RWPE2 (cell line): ENCODE measurements at regions not wholly inside any gene's neighbourhood (a gene's known extent, or its start where the extent isn't known, plus 50 kb on each side); places are given as distances from the start of the nearest gene placed in this dataset.

ENCODE experiments used
- ATAC-seq: fragments of 200-7000 bp; cut with Tn5 transposase; 3 replicates; pipeline ENCODE4 v1.9.1; 2021; ENCODE audit warnings: low read depth
- DNase-seq: peaks from one replicate; pipeline ENCODE4 v3.0.0-alpha.2; 2020; ENCODE audit warnings: low spot score
- H3K27ac ChIP-seq: fragments of 450-650 bp; 2 replicates; pipeline ENCODE4 v1.5.1; 2017; ENCODE audit warnings: mild to moderate bottlenecking; ENCODE audit not compliant: poor library complexity, severe bottlenecking
- H3K27me3 ChIP-seq: fragments of 250-450 bp; sonication (Bioruptor Pico); 2 replicates; pipeline ENCODE4 v1.5.1; 2021; ENCODE audit warnings: mild to moderate bottlenecking, moderate library complexity; ENCODE audit not compliant: insufficient read depth, poor library complexity, severe bottlenecking
- H3K36me3 ChIP-seq: fragments of 250-450 bp; sonication (Bioruptor Pico); 2 replicates; pipeline ENCODE4 v1.5.1; 2020; ENCODE audit warnings: low read depth, mild to moderate bottlenecking, moderate library complexity
- H3K4me1 ChIP-seq: fragments of 250-450 bp; sonication (Bioruptor Pico); 2 replicates; pipeline ENCODE4 v1.5.1; 2021; ENCODE audit warnings: mild to moderate bottlenecking, moderate library complexity; ENCODE audit not compliant: insufficient read depth, poor library complexity, severe bottlenecking
- H3K4me3 ChIP-seq: fragments of 250-450 bp; sonication (Bioruptor Pico); 2 replicates; pipeline ENCODE4 v1.5.1; 2021; ENCODE audit warnings: mild to moderate bottlenecking, moderate library complexity; ENCODE audit not compliant: severe bottlenecking
- H3K9me3 ChIP-seq: fragments of 250-450 bp; sonication (Bioruptor Pico); 2 replicates; pipeline ENCODE4 v1.5.1; 2021; ENCODE audit warnings: mild to moderate bottlenecking, moderate library complexity; ENCODE audit not compliant: severe bottlenecking
- CTCF ChIP-seq: fragments of 450-650 bp; IDR thresholded peaks from one replicate; pipeline ENCODE4 v1.5.1; 2017; ENCODE audit warnings: mild to moderate bottlenecking, moderate library complexity; ENCODE audit not compliant: poor library complexity, severe bottlenecking

GRCh38 chr11:81036168-81036870 lies 1595.5 kb upstream of the TENM4 start:
- ATAC-seq (no peak), DNase-seq (no peak)
- TF ChIP-seq CTCF: no peak
- Histone ChIP-seq H3K4me1 (no peaks in the 10 kb centered on the region), H3K9me3 (no peaks in the 10 kb centered on the region), H3K27ac (no peak overlapping the region), H3K4me3 (no peak overlapping the region), H3K36me3 (no peaks in the 10 kb centered on the region), H3K27me3 (no peaks in the 10 kb centered on the region)

- H3K27me3 ChIP-seq: no peaks in the 10 kb centered on the region
- TF ChIP-seq CTCF: no peak
These were observed 1593.1 kb upstream of the TENM4 start for GRCh38 chr11:81033779-81034540.

GRCh38 chr11:81032906-81033305 lies 1592.1 kb upstream of the TENM4 start:
- no peaks in the 10 kb centered on the region for H3K36me3 ChIP-seq
- no peaks in the 10 kb centered on the region for H3K4me1 ChIP-seq
- no peaks in the 10 kb centered on the region for H3K9me3 ChIP-seq
- no peak overlapping the region for H3K4me3 ChIP-seq
- no peaks in the 10 kb centered on the region for H3K27me3 ChIP-seq
- H3K27ac ChIP-seq: no peak overlapping the region
- TF ChIP-seq CTCF: no peak
- ATAC-seq (no peak), DNase-seq (no peak)

More at GRCh38 chr11:81033779-81034540, 1593.1 kb upstream of the TENM4 start:
- H3K4me3 ChIP-seq: no peak overlapping the region
- ATAC-seq: no peak
- no peaks in the 10 kb centered on the region for H3K4me1 ChIP-seq
- no peaks in the 10 kb centered on the region for H3K9me3 ChIP-seq
- no peak for DNase-seq
- H3K27ac ChIP-seq: no peak overlapping the region
- no peaks in the 10 kb centered on the region for H3K36me3 ChIP-seq

- Histone ChIP-seq H3K9me3 (no peaks in the 10 kb centered on the region), H3K36me3 (no peaks in the 10 kb centered on the region), H3K27ac (no peak overlapping the region), H3K4me3 (no peak overlapping the region), H3K27me3 (no peaks in the 10 kb centered on the region), H3K4me1 (no peaks in the 10 kb centered on the region)
- DNase-seq (no peak), ATAC-seq (peak; percentile 79)
- no peak for TF ChIP-seq CTCF
These were observed 1589.4 kb upstream of the TENM4 start for GRCh38 chr11:81030186-81030585.

- DNase-seq (no peak), ATAC-seq (no peak)
- TF ChIP-seq CTCF: no peak
- H3K36me3 ChIP-seq: no peaks in the 10 kb centered on the region
- no peaks in the 10 kb centered on the region for H3K4me1 ChIP-seq
- no peaks in the 10 kb centered on the region for H3K27me3 ChIP-seq
- H3K9me3 ChIP-seq: no peaks in the 10 kb centered on the region
- H3K4me3 ChIP-seq: no peak overlapping the region
- no peak overlapping the region for H3K27ac ChIP-seq
These were observed 1585.2 kb upstream of the TENM4 start for GRCh38 chr11:81026032-81026431.
